ENCODE measurements at regions not wholly inside any gene's neighbourhood (a gene's known extent, or its start where the extent isn't known, plus 50 kb on each side); places are given as distances from the start of the nearest gene placed in this dataset.
"Not testable (repeated sequence)": the region's sequence is repeated elsewhere in the genome, so short reads cannot be mapped to it uniquely, and the experiment has no call there.

- Mint-ChIP-seq H3K9me3 (no peaks in the 10 kb centered on the region), H3K36me3 (no peaks in the 10 kb centered on the region), H3K27ac (peak overlapping the region; percentile 69 to 81)
- ATAC-seq: peak; percentile 79 to 80
- peak in 1 of 2 donors; percentile 12 for DNase-seq (ENCODE audit: low spot score in 2 of 2)
Observed at GRCh38 chr6:6811128-6812009, 222.8 kb downstream of the LY86 start.

- H3K36me3 Mint-ChIP-seq: no peaks in the 10 kb centered on the region
- no peaks in the 10 kb centered on the region for H3K9me3 Mint-ChIP-seq
- ATAC-seq: no peak
- DNase-seq (ENCODE audit: low spot score in 2 of 2): no peak
- peak overlapping the region in 1 of 2 donors; percentile 50 for H3K27ac Mint-ChIP-seq
Observed at GRCh38 chr6:6812427-6812826, 223.9 kb downstream of the LY86 start.

- H3K9me3 Mint-ChIP-seq: no peaks in the 10 kb centered on the region
- DNase-seq (ENCODE audit: low spot score in 2 of 2) (no peak), ATAC-seq (no peak)
- no peak overlapping the region for H3K27ac Mint-ChIP-seq
- no peaks in the 10 kb centered on the region for H3K36me3 Mint-ChIP-seq
Observed at GRCh38 chr6:6815732-6816131, 227.2 kb downstream of the LY86 start.

- no peak overlapping the region for H3K27ac Mint-ChIP-seq
- no peaks in the 10 kb centered on the region for H3K9me3 Mint-ChIP-seq
- DNase-seq (ENCODE audit: low spot score in 2 of 2) (no peak), ATAC-seq (no peak)
- no peaks in the 10 kb centered on the region for H3K36me3 Mint-ChIP-seq
Observed at GRCh38 chr6:6816716-6817115, 228.2 kb downstream of the LY86 start.

- H3K27ac Mint-ChIP-seq: no peak overlapping the region
- DNase-seq (ENCODE audit: low spot score in 2 of 2) (no peak), ATAC-seq (no peak)
- H3K9me3 Mint-ChIP-seq: no peaks in the 10 kb centered on the region
- no peaks in the 10 kb centered on the region for H3K36me3 Mint-ChIP-seq
Observed at GRCh38 chr6:6818078-6818639, 229.6 kb downstream of the LY86 start.

GRCh38 chr6:6820641-6821238 is 232.2 kb downstream of the LY86 start:
- DNase-seq (ENCODE audit: low spot score in 2 of 2): no peak
- Mint-ChIP-seq H3K36me3 (no peaks in the 10 kb centered on the region), H3K27ac (peak overlapping the region in 1 of 2 donors; percentile 56), H3K9me3 (no peaks in the 10 kb centered on the region)
- no peak for ATAC-seq

- Mint-ChIP-seq H3K36me3 (no peaks in the 10 kb centered on the region), H3K27ac (no peak overlapping the region), H3K9me3 (no peaks in the 10 kb centered on the region)
- ATAC-seq (peak in 1 of 2 donors; percentile 17), DNase-seq (ENCODE audit: low spot score in 2 of 2) (no peak)
Observed at GRCh38 chr6:6821639-6822261, 233.2 kb downstream of the LY86 start.

GRCh38 chr6:6823030-6823429 is 234.5 kb downstream of the LY86 start:
- ATAC-seq (no peak), DNase-seq (ENCODE audit: low spot score in 2 of 2) (no peak)
- no peaks in the 10 kb centered on the region for H3K9me3 Mint-ChIP-seq
- H3K27ac Mint-ChIP-seq: no peak overlapping the region
- H3K36me3 Mint-ChIP-seq: no peaks in the 10 kb centered on the region

- Mint-ChIP-seq H3K9me3 (no peaks in the 10 kb centered on the region), H3K27ac (no peak overlapping the region), H3K36me3 (no peaks in the 10 kb centered on the region)
- DNase-seq (ENCODE audit: low spot score in 2 of 2): no peak
- no peak for ATAC-seq
Observed at GRCh38 chr6:6823568-6824224, 235.2 kb downstream of the LY86 start.

- H3K36me3 Mint-ChIP-seq: no peaks in the 10 kb centered on the region
- H3K27ac Mint-ChIP-seq: no peak overlapping the region
- DNase-seq (ENCODE audit: low spot score in 2 of 2) (no peak), ATAC-seq (no peak)
- H3K9me3 Mint-ChIP-seq: no peaks in the 10 kb centered on the region
Observed at GRCh38 chr6:6824381-6824780, 235.9 kb downstream of the LY86 start.

- no peak for ATAC-seq
- Mint-ChIP-seq H3K36me3 (no peaks in the 10 kb centered on the region), H3K27ac (no peak overlapping the region), H3K9me3 (no peaks in the 10 kb centered on the region)
- no peak for DNase-seq (ENCODE audit: low spot score in 2 of 2)
Observed at GRCh38 chr6:6825193-6825784, 236.8 kb downstream of the LY86 start.

- DNase-seq (ENCODE audit: low spot score in 2 of 2): no peak
- Mint-ChIP-seq H3K27ac (no peak overlapping the region), H3K36me3 (no peaks in the 10 kb centered on the region), H3K9me3 (no peaks in the 10 kb centered on the region)
- peak; percentile 35 to 82 for ATAC-seq
Observed at GRCh38 chr6:6826095-6826901, 237.8 kb downstream of the LY86 start.

GRCh38 chr6:6826961-6827360 is 238.4 kb downstream of the LY86 start:
- no peak overlapping the region for H3K27ac Mint-ChIP-seq
- H3K36me3 Mint-ChIP-seq: no peaks in the 10 kb centered on the region
- ATAC-seq: no peak
- DNase-seq (ENCODE audit: low spot score in 2 of 2): no peak
- no peaks in the 10 kb centered on the region for H3K9me3 Mint-ChIP-seq

- no peak for DNase-seq (ENCODE audit: low spot score in 2 of 2)
- Mint-ChIP-seq H3K27ac (no peak overlapping the region), H3K9me3 (no peaks in the 10 kb centered on the region), H3K36me3 (no peaks in the 10 kb centered on the region)
- ATAC-seq: no peak
Observed at GRCh38 chr6:6829872-6830685, 241.6 kb downstream of the LY86 start.

- H3K9me3 Mint-ChIP-seq; ATAC-seq; DNase-seq (ENCODE audit: low spot score in 2 of 2); H3K36me3 Mint-ChIP-seq; H3K27ac Mint-ChIP-seq: not testable (repeated sequence)
Observed at GRCh38 chr6:6830686-6831063, 242.2 kb downstream of the LY86 start.
